HG03439 (cell line): ENCODE measurements at regions not wholly inside any gene's neighbourhood (a gene's known extent, or its start where the extent isn't known, plus 50 kb on each side); places are given as distances from the start of the nearest gene placed in this dataset.
A peak's percentile ranks its signal among the peaks of the same experiment; 100 is the strongest.

ENCODE experiments used
- ATAC-seq: cut with Tn5 transposase; IDR thresholded peaks from one replicate; pipeline ENCODE4 v1.9.1; 2021; ENCODE audit warnings: mild to moderate bottlenecking, moderate library complexity; ENCODE audit not compliant: unreplicated experiment

- no peak for ATAC-seq
Observed at GRCh38 chr18:62629031-62629430, 86.3 kb upstream of the PHLPP1 start.

GRCh38 chr18:62631173-62631572 is 84.2 kb upstream of the PHLPP1 start:
- ATAC-seq = no peak

- ATAC-seq = no peak
Observed at GRCh38 chr18:62632788-62633455, 82.4 kb upstream of the PHLPP1 start.

- no peak for ATAC-seq
Observed at GRCh38 chr18:62634458-62634857, 80.9 kb upstream of the PHLPP1 start.

GRCh38 chr18:62634979-62635630 is 80.2 kb upstream of the PHLPP1 start:
- ATAC-seq = no peak

- ATAC-seq = no peak
Observed at GRCh38 chr18:62637403-62637802, 77.9 kb upstream of the PHLPP1 start.

GRCh38 chr18:62637807-62638687 is 77.3 kb upstream of the PHLPP1 start:
- peak; percentile 81 for ATAC-seq

GRCh38 chr18:62643181-62643580 is 72.2 kb upstream of the PHLPP1 start:
- no peak for ATAC-seq

- ATAC-seq = no peak
Observed at GRCh38 chr18:62644773-62645172, 70.6 kb upstream of the PHLPP1 start.

- ATAC-seq = no peak
Observed at GRCh38 chr18:62647179-62647578, 68.2 kb upstream of the PHLPP1 start.

- ATAC-seq = no peak
Observed at GRCh38 chr18:62648045-62648678, 67.2 kb upstream of the PHLPP1 start.

- ATAC-seq = peak; percentile 39
Observed at GRCh38 chr18:62651276-62652056, 63.9 kb upstream of the PHLPP1 start.

- peak; percentile 58 for ATAC-seq
Observed at GRCh38 chr18:62652057-62652629, 63.2 kb upstream of the PHLPP1 start.

GRCh38 chr18:62655520-62656219 is 59.7 kb upstream of the PHLPP1 start:
- ATAC-seq = no peak

- no peak for ATAC-seq
Observed at GRCh38 chr18:62658028-62658427, 57.3 kb upstream of the PHLPP1 start.

GRCh38 chr18:62659698-62660097 is 55.6 kb upstream of the PHLPP1 start:
- no peak for ATAC-seq

- no peak for ATAC-seq
Observed at GRCh38 chr18:62660691-62661090, 54.6 kb upstream of the PHLPP1 start.

GRCh38 chr18:62663731-62664336 is 51.5 kb upstream of the PHLPP1 start:
- peak; percentile 89 for ATAC-seq

- ATAC-seq = peak; percentile 19
Observed at GRCh38 chr18:62664414-62664813, 50.9 kb upstream of the PHLPP1 start.
